Gastroesophageal sphincter (tissue), 4 donors: ENCODE measurements at regions not wholly inside any gene's neighbourhood (a gene's known extent, or its start where the extent isn't known, plus 50 kb on each side); places are given as distances from the start of the nearest gene placed in this dataset.

Experiments
- ATAC-seq: fragments of 150-250 bp; one replicate; pipeline ENCODE4 v1.9.1; 2016; ENCODE audit warnings: mild to moderate bottlenecking, moderate library complexity
- H3K27ac ChIP-seq, 4 donors: fragments of 200-600 bp; sonication (generic) in 3 of 4; 1 replicate in 3 of 4; 2 replicates in 1 of 4; pipeline ENCODE4 v1.5.1; 2016 to 2019
- H3K27me3 ChIP-seq: fragments of 200-600 bp; sonication (generic); one replicate; pipeline ENCODE4 v1.5.1; 2019
- H3K36me3 ChIP-seq, 2 donors: fragments of 200-600 bp; sonication (generic); one replicate each; pipeline ENCODE4 v1.5.1; 2019; ENCODE audit warnings: control low read depth in 1 of 2
- H3K4me1 ChIP-seq, 3 donors: fragments of 200-600 bp; sonication (generic); 1 replicate in 2 of 3; 2 replicates in 1 of 3; pipeline ENCODE4 v1.5.1; 2016 to 2019; ENCODE audit warnings: control low read depth in 2 of 3
- H3K4me3 ChIP-seq, 2 donors: fragments of 200-600 bp; sonication (generic); one replicate each; pipeline ENCODE4 v1.5.1; 2019; ENCODE audit warnings: mild to moderate bottlenecking in 1 of 2, moderate library complexity in 1 of 2
- H3K9me3 ChIP-seq, 3 donors: fragments of 200-600 bp; sonication (generic); one replicate each; pipeline ENCODE4 v1.5.1; 2017 to 2019; ENCODE audit warnings: control low read depth in 2 of 3
- CTCF ChIP-seq, 4 experiments: fragments of 200-600 bp in 2 of 4; fragments of 450-650 bp in 2 of 4; sonication (generic) in 1 of 4; IDR thresholded peaks; one replicate each; pipeline ENCODE4 v1.5.1; 2017 to 2019; ENCODE audit warnings: antibody characterized with exemption in 4 of 4, mild to moderate bottlenecking in 2 of 4, moderate library complexity in 2 of 4
- EP300 ChIP-seq: sonication (generic); formaldehyde crosslinking; IDR thresholded peaks from one replicate; pipeline ENCODE4 v1.6.1; 2017; ENCODE audit warnings: antibody characterized with exemption, mild to moderate bottlenecking
- POLR2A ChIP-seq, 2 donors: fragments of 450-650 bp; IDR thresholded peaks; one replicate each; pipeline ENCODE4 v1.6.1; 2017; ENCODE audit warnings: antibody characterized with exemption in 2 of 2, mild to moderate bottlenecking in 2 of 2, moderate library complexity in 1 of 2
- POLR2AphosphoS5 ChIP-seq: sonication (generic); formaldehyde crosslinking; IDR thresholded peaks from one replicate; pipeline ENCODE4 v1.6.1; 2017; ENCODE audit warnings: antibody characterized with exemption
- WGBS, 2 donors: methylation state at CpG; one replicate each; pipeline ENCODE4 v1.1.5; 2018; ENCODE audit warnings: low coverage in 1 of 2; 5-methylcytosine and 5-hydroxymethylcytosine counted together

- ATAC-seq, result no peak
- Histone ChIP-seq H3K27ac (no peak overlapping the region), H3K36me3 (no peaks in the 10 kb centered on the region), H3K9me3 (no peaks in the 10 kb centered on the region), H3K4me1 (peaks cover 0 to 7% (median 0%) of the 10 kb centered on the region in 3 donors), H3K4me3 (no peak overlapping the region), H3K27me3 (peaks cover 19% of the 10 kb centered on the region)
- no peak for TF ChIP-seq POLR2AphosphoS5
- no peak for TF ChIP-seq POLR2A (IDR thresholded peaks at IDR 0.05)
- WGBS, 2 donors, result 86 to 87% methylated on average over 11 to 14 of the region's 14 CpGs
Measured at GRCh38 chr7:115475761-115476385, 554.0 kb downstream of the MDFIC start.

- Histone ChIP-seq H3K4me3 (no peak overlapping the region), H3K9me3 (no peaks in the 10 kb centered on the region), H3K27ac (no peak overlapping the region), H3K27me3 (peaks cover 19% of the 10 kb centered on the region), H3K36me3 (no peaks in the 10 kb centered on the region), H3K4me1 (peaks cover 0 to 7% (median 0%) of the 10 kb centered on the region in 3 donors)
- WGBS, 2 donors, result 56 to 80% methylated on average over 1 of the region's 1 CpG
- TF ChIP-seq EP300 (no peak), CTCF (IDR thresholded peaks at IDR 0.05) (no peak), POLR2AphosphoS5 (no peak), POLR2A (IDR thresholded peaks at IDR 0.05) (no peak)
- no peak for ATAC-seq
Measured at GRCh38 chr7:115475206-115475605, 553.3 kb downstream of the MDFIC start.

GRCh38 chr7:115474137-115474536 lies 552.2 kb downstream of the MDFIC start:
- Histone ChIP-seq H3K36me3 (no peaks in the 10 kb centered on the region), H3K4me3 (no peak overlapping the region), H3K9me3 (no peaks in the 10 kb centered on the region), H3K27me3 (peaks cover 19% of the 10 kb centered on the region), H3K27ac (no peak overlapping the region), H3K4me1 (peaks cover 0 to 7% (median 0%) of the 10 kb centered on the region in 3 donors)
- WGBS, 2 donors, result 88 to 89% methylated on average over 5 of the region's 5 CpGs
- TF ChIP-seq EP300 (no peak), CTCF (IDR thresholded peaks at IDR 0.05) (no peak), POLR2AphosphoS5 (no peak), POLR2A (IDR thresholded peaks at IDR 0.05) (no peak)
- no peak for ATAC-seq

GRCh38 chr7:115471891-115472290 lies 550.0 kb downstream of the MDFIC start:
- TF ChIP-seq CTCF (IDR thresholded peaks at IDR 0.05) (no peak), POLR2AphosphoS5 (no peak), EP300 (no peak), POLR2A (IDR thresholded peaks at IDR 0.05) (no peak)
- ATAC-seq, result no peak
- no peak overlapping the region for H3K4me3 ChIP-seq
- 81 to 100% methylated on average over 1 of the region's 1 CpG for WGBS, 2 donors
- H3K27ac ChIP-seq, result no peak overlapping the region
- H3K36me3 ChIP-seq, result no peaks in the 10 kb centered on the region
- H3K27me3 ChIP-seq, result peaks cover 4% of the 10 kb centered on the region
- no peaks in the 10 kb centered on the region for H3K9me3 ChIP-seq
- H3K4me1 ChIP-seq, result no peaks in the 10 kb centered on the region

GRCh38 chr7:115462301-115463015 lies 540.6 kb downstream of the MDFIC start:
- no peak overlapping the region for H3K4me3 ChIP-seq
- WGBS, 2 donors, result 95 to 100% methylated on average over 1 to 3 of the region's 3 CpGs
- H3K27me3 ChIP-seq, result no peaks in the 10 kb centered on the region
- no peak for TF ChIP-seq POLR2AphosphoS5
- TF ChIP-seq CTCF (IDR thresholded peaks at IDR 0.05), result no peak
- TF ChIP-seq POLR2A (IDR thresholded peaks at IDR 0.05), result no peak
- TF ChIP-seq EP300, result no peak
- H3K9me3 ChIP-seq, result no peaks in the 10 kb centered on the region
- no peak for ATAC-seq
- H3K36me3 ChIP-seq, result no peaks in the 10 kb centered on the region
- no peaks in the 10 kb centered on the region for H3K4me1 ChIP-seq
- no peak overlapping the region for H3K27ac ChIP-seq
